Peyer's patch (tissue), 4 donors: ENCODE measurements at regions not wholly inside any gene's neighbourhood (a gene's known extent, or its start where the extent isn't known, plus 50 kb on each side); places are given as distances from the start of the nearest gene placed in this dataset.

Experiments
- POLR2A ChIP-seq, 2 donors: fragments of 450-650 bp; IDR thresholded peaks; one replicate each; pipeline ENCODE4 v1.5.1; 2017; ENCODE audit warnings: antibody characterized with exemption in 2 of 2, mild to moderate bottlenecking in 2 of 2, moderate library complexity in 2 of 2
- TF ChIP-seq, protein P1 (sequence below), 6 experiments: fragments of 450-650 bp in 4 of 6; fragments of 200-600 bp in 2 of 6; sonication (generic) in 1 of 6; IDR thresholded peaks; one replicate each; pipeline ENCODE4 v1.5.1; 2017 to 2019; ENCODE audit warnings: antibody characterized with exemption in 6 of 6, mild to moderate bottlenecking in 3 of 6, moderate library complexity in 1 of 6

DNA sequence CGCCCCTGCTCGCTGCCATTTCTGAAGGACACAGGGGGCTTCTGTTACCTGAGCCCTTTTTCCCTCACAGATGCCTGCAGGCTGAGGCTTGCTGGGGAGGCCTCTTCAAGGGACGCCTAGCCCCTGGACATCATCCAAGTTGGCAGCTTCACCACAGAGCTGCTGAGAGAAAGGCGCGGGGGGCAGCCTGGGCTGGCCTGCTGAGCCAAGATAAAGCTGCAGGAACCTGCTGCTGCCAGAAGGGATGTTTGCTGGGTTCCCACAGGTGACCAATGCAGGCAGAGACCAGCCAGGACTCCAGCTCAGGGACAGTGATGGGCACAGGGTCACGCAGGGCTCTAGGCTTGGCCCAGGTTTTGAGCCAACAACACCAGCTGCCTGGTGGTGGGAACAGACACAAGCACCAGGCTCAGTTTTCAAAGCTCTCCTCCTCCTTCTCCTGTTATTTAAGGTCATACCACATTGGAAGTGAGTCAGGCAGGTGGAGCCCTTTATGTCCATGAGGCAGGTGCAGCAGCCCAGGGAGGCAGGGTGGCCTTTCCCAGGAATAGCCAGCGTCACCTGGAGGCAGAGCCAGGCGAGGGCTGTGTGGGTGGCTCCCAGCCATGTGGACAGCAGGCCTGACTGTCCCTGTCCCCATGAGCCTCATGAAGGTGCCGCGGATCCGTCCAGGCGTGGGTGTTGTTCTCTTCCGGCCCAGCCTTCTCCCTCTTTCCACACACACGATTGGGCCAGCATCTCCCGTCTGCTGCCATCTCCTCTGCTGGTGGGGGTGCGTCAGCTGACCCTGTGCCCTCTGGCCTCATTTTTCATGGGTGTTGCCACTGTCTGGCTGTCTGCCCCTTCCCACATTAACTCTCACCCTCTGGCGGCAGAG, 515.5 kb upstream of the MYT1L start:
- TF ChIP-seq, protein P1, sequence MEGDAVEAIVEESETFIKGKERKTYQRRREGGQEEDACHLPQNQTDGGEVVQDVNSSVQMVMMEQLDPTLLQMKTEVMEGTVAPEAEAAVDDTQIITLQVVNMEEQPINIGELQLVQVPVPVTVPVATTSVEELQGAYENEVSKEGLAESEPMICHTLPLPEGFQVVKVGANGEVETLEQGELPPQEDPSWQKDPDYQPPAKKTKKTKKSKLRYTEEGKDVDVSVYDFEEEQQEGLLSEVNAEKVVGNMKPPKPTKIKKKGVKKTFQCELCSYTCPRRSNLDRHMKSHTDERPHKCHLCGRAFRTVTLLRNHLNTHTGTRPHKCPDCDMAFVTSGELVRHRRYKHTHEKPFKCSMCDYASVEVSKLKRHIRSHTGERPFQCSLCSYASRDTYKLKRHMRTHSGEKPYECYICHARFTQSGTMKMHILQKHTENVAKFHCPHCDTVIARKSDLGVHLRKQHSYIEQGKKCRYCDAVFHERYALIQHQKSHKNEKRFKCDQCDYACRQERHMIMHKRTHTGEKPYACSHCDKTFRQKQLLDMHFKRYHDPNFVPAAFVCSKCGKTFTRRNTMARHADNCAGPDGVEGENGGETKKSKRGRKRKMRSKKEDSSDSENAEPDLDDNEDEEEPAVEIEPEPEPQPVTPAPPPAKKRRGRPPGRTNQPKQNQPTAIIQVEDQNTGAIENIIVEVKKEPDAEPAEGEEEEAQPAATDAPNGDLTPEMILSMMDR (IDR thresholded peaks at IDR 0.05), result no peak
- no peak for TF ChIP-seq POLR2A (IDR thresholded peaks at IDR 0.05)
